ENCODE measurements at regions not wholly inside any gene's neighbourhood (a gene's known extent, or its start where the extent isn't known, plus 50 kb on each side); places are given as distances from the start of the nearest gene placed in this dataset.
"Not testable (repeated sequence)": the region's sequence is repeated elsewhere in the genome, so short reads cannot be mapped to it uniquely, and the experiment has no call there.

- H3K4me1 ChIP-seq; H3K9me3 ChIP-seq; H3K4me3 ChIP-seq; in situ Hi-C loops (cut with MboI; ENCODE audit: low sequenced_read_pairs); H3K36me3 ChIP-seq (replicated peaks); H3K27me3 ChIP-seq (ENCODE audit: low read depth); DNase-seq (ENCODE audit: low spot score in 2 of 2): not testable (repeated sequence)
Measured at GRCh38 chr11:89590008-89590632, 98.9 kb upstream of the NOX4 start.

GRCh38 chr11:89601263-89601662, 108.8 kb upstream of the TRIM77 start:
- H3K4me1 ChIP-seq; H3K36me3 ChIP-seq (replicated peaks); DNase-seq (ENCODE audit: low spot score in 2 of 2); H3K4me3 ChIP-seq; H3K9me3 ChIP-seq; in situ Hi-C loops (cut with MboI; ENCODE audit: low sequenced_read_pairs); H3K27me3 ChIP-seq (ENCODE audit: low read depth): not testable (repeated sequence)

- in situ Hi-C loops (cut with MboI; ENCODE audit: low sequenced_read_pairs) = no loop called here
- DNase-seq (ENCODE audit: low spot score in 2 of 2) = no peak
Measured at GRCh38 chr11:89604281-89604680, 105.8 kb upstream of the TRIM77 start.

GRCh38 chr11:89606845-89607244, 103.3 kb upstream of the TRIM77 start:
- DNase-seq (ENCODE audit: low spot score in 2 of 2); H3K36me3 ChIP-seq (replicated peaks); H3K27me3 ChIP-seq (ENCODE audit: low read depth); in situ Hi-C loops (cut with MboI; ENCODE audit: low sequenced_read_pairs); H3K4me3 ChIP-seq; H3K4me1 ChIP-seq; H3K9me3 ChIP-seq: not testable (repeated sequence)

More at GRCh38 chr11:89604281-89604680, 105.8 kb upstream of the TRIM77 start:
- H3K4me3 ChIP-seq = no peak overlapping the region
- no peaks in the 10 kb centered on the region for H3K9me3 ChIP-seq
- H3K4me1 ChIP-seq = no peaks in the 10 kb centered on the region
- no peaks in the 10 kb centered on the region for H3K36me3 ChIP-seq (replicated peaks)
- no peaks in the 10 kb centered on the region for H3K27me3 ChIP-seq (ENCODE audit: low read depth)

- H3K9me3 ChIP-seq; H3K4me1 ChIP-seq; H3K27me3 ChIP-seq (ENCODE audit: low read depth); H3K4me3 ChIP-seq; H3K36me3 ChIP-seq (replicated peaks); in situ Hi-C loops (cut with MboI; ENCODE audit: low sequenced_read_pairs); DNase-seq (ENCODE audit: low spot score in 2 of 2): not testable (repeated sequence)
Measured at GRCh38 chr11:89607497-89607896, 102.6 kb upstream of the TRIM77 start.

- no peaks in the 10 kb centered on the region for H3K36me3 ChIP-seq (replicated peaks)
- no peak for DNase-seq (ENCODE audit: low spot score in 2 of 2)
- no peak overlapping the region for H3K4me3 ChIP-seq
- no peaks in the 10 kb centered on the region for H3K27me3 ChIP-seq (ENCODE audit: low read depth)
- in situ Hi-C loops (cut with MboI; ENCODE audit: low sequenced_read_pairs) = no loop called here
- no peaks in the 10 kb centered on the region for H3K4me1 ChIP-seq
- H3K9me3 ChIP-seq = no peaks in the 10 kb centered on the region
Measured at GRCh38 chr11:89608234-89608966, 101.7 kb upstream of the TRIM77 start.

- no peak for DNase-seq (ENCODE audit: low spot score in 2 of 2)
- no peaks in the 10 kb centered on the region for H3K4me1 ChIP-seq
- no peaks in the 10 kb centered on the region for H3K9me3 ChIP-seq
- no peaks in the 10 kb centered on the region for H3K27me3 ChIP-seq (ENCODE audit: low read depth)
- H3K4me3 ChIP-seq = no peak overlapping the region
- in situ Hi-C loops (cut with MboI; ENCODE audit: low sequenced_read_pairs) = no loop called here
- no peaks in the 10 kb centered on the region for H3K36me3 ChIP-seq (replicated peaks)
Measured at GRCh38 chr11:89612096-89612495, 98.0 kb upstream of the TRIM77 start.

GRCh38 chr11:89613911-89614310, 96.2 kb upstream of the TRIM77 start:
- H3K4me1 ChIP-seq = no peaks in the 10 kb centered on the region
- in situ Hi-C loops (cut with MboI; ENCODE audit: low sequenced_read_pairs) = no loop called here
- no peak for DNase-seq (ENCODE audit: low spot score in 2 of 2)
- no peak overlapping the region for H3K4me3 ChIP-seq
- H3K36me3 ChIP-seq (replicated peaks) = no peaks in the 10 kb centered on the region
- no peaks in the 10 kb centered on the region for H3K9me3 ChIP-seq
- no peaks in the 10 kb centered on the region for H3K27me3 ChIP-seq (ENCODE audit: low read depth)

DNA sequence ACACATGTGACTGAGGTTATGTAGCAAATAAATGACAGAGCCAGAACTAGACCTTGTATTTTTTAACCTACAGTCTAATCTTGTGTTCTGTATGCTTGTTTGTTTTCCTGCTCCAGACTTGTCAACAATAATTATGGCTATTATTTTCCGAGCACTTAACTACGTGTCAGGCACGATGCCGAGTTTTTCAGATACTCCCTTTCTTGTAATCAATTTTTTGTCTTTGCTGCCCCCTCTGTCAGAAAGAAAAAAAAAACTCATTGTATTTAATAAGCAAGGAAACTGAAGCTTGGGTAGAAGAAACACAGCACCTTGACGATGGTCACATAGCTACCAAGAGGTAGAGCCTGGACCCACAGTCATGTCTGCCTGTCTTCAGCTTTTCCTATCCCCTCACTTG, 95.7 kb upstream of the TRIM77 start:
- H3K27me3 ChIP-seq (ENCODE audit: low read depth); in situ Hi-C loops (cut with MboI; ENCODE audit: low sequenced_read_pairs); H3K9me3 ChIP-seq; H3K36me3 ChIP-seq (replicated peaks); H3K4me3 ChIP-seq; H3K4me1 ChIP-seq; DNase-seq (ENCODE audit: low spot score in 2 of 2): not testable (repeated sequence)

DNA sequence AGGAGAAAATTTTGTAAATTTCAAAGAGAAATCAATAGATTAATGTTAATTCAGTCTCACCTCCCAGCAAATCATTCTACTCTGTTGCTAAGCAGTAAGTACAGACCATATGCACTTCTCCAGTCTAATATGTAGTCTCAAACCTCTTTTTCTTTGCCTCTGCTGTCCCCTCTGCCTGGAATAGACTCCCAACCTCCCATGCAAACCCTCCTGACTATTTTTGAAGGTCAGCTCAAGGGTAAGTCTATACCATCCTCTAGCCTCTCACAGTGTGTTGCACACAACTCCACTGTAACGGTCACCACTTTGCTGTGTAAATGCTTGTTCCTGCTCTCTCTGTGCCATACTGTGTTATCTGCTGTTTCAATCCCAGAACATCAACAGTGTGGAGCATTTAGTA, 94.5 kb upstream of the TRIM77 start:
- H3K4me3 ChIP-seq; H3K36me3 ChIP-seq (replicated peaks); DNase-seq (ENCODE audit: low spot score in 2 of 2); H3K4me1 ChIP-seq; H3K27me3 ChIP-seq (ENCODE audit: low read depth); in situ Hi-C loops (cut with MboI; ENCODE audit: low sequenced_read_pairs); H3K9me3 ChIP-seq: not testable (repeated sequence)

GRCh38 chr11:89616161-89616560, 93.9 kb upstream of the TRIM77 start:
- H3K9me3 ChIP-seq; H3K36me3 ChIP-seq (replicated peaks); DNase-seq (ENCODE audit: low spot score in 2 of 2); in situ Hi-C loops (cut with MboI; ENCODE audit: low sequenced_read_pairs); H3K4me1 ChIP-seq; H3K27me3 ChIP-seq (ENCODE audit: low read depth); H3K4me3 ChIP-seq: not testable (repeated sequence)

DNA sequence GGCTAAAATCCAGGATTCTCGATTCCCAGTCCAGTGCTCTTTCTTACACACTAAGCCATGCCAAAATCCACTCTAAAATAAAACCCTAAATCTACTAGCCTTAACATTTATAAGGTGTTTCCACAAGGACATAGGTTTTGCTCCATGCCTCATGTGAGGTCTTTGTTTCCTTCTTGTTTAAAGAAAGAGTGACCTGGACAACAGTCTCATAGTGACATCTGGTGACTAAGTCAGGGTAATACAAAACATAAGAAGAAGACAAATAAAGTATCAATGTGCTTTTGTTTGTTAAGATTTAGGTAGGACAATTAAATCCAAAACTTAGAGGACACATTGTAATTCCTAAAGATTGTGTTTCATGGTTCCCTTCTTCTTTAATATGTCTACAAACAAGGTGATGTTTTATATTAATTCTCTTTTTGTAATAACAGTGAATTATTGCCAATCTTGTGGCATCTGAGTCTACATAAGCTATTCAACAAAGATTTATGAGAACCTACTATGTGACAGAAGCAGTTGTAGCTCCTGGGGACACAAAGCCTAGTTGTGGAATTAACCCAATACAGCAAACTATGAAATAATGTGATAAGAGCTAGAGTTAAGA, 93.0 kb upstream of the TRIM77 start:
- in situ Hi-C loops (cut with MboI; ENCODE audit: low sequenced_read_pairs); H3K4me1 ChIP-seq; H3K27me3 ChIP-seq (ENCODE audit: low read depth); DNase-seq (ENCODE audit: low spot score in 2 of 2); H3K4me3 ChIP-seq; H3K9me3 ChIP-seq; H3K36me3 ChIP-seq (replicated peaks): not testable (repeated sequence)

GRCh38 chr11:89620721-89621120, 89.4 kb upstream of the TRIM77 start:
- H3K36me3 ChIP-seq (replicated peaks); H3K4me3 ChIP-seq; H3K9me3 ChIP-seq; H3K4me1 ChIP-seq; in situ Hi-C loops (cut with MboI; ENCODE audit: low sequenced_read_pairs); DNase-seq (ENCODE audit: low spot score in 2 of 2); H3K27me3 ChIP-seq (ENCODE audit: low read depth): not testable (repeated sequence)

- Histone ChIP-seq H3K27me3 (ENCODE audit: low read depth) (no peaks in the 10 kb centered on the region), H3K9me3 (no peaks in the 10 kb centered on the region), H3K4me1 (no peaks in the 10 kb centered on the region), H3K36me3 (replicated peaks) (no peaks in the 10 kb centered on the region), H3K4me3 (no peak overlapping the region)
- peak in 1 of 2 experiments; percentile 13 for DNase-seq (ENCODE audit: low spot score in 2 of 2)
- in situ Hi-C loops (cut with MboI; ENCODE audit: low sequenced_read_pairs) = no loop called here
Measured at GRCh38 chr11:89625171-89625570, 84.9 kb upstream of the TRIM77 start.

Measured in HAP-1 (cell line).